ENCODE measurements at regions not wholly inside any gene's neighbourhood (a gene's known extent, or its start where the extent isn't known, plus 50 kb on each side); places are given as distances from the start of the nearest gene placed in this dataset.

DNA sequence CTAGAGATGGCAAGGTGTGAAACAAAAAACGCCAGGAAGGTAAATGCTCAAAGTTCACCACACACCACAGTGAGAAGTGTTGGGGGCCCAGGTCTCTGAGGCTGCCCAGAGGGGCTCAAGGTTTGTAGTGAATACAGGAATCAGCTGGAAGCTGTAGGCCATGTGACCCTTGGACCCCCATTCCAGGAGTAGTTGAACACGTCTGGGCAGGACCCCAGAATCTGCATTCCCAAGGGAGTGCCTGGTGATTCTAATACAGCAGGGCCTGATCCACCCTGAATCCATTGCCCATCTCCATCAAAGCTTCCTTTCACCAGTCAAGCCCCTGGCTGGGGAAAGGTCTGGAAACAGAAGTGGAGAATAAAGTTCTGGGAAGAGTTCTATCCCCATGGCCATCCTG is 70.8 kb upstream of the B3GAT1 start:
- Histone ChIP-seq H3K4me1 (ENCODE audit: insufficient read depth, low read length, poor library complexity, severe bottlenecking) (no peaks in the 10 kb centered on the region), H3K9me3 (ENCODE audit: insufficient read depth, low read depth, low read length) (peaks cover 43% of the 10 kb centered on the region; the same call in 1 of the 2 replicates), H3K9me2 (replicated peaks; ENCODE audit: low read depth, low read length) (no peaks in the 10 kb centered on the region), H3F3A (ENCODE audit: low read depth) (no peaks in the 10 kb centered on the region), H3K79me2 (ENCODE audit: insufficient read depth, low read length) (no peaks in the 10 kb centered on the region), H2AFZ (ENCODE audit: low read length) (no peak overlapping the region), H4K20me1 (ENCODE audit: insufficient read depth, low read length, poor library complexity, severe bottlenecking) (no peaks in the 10 kb centered on the region), H3K36me3 (ENCODE audit: insufficient read depth, low read length) (no peaks in the 10 kb centered on the region), H3K4me3 (ENCODE audit: low read length, poor library complexity, severe bottlenecking) (no peak overlapping the region), H3K9ac (ENCODE audit: low read depth, low read length, poor library complexity, severe bottlenecking) (no peak overlapping the region), H3K4me2 (ENCODE audit: low read depth, low read length, poor library complexity, severe bottlenecking) (no peak overlapping the region), H3K27me3 (ENCODE audit: insufficient read depth, low read length, poor library complexity, severe bottlenecking) (no peaks in the 10 kb centered on the region)
- TF ChIP-seq EZH2phosphoT487 (IDR thresholded peaks at IDR 0.05; ENCODE audit: borderline replicate concordance): no peak
- TF ChIP-seq, protein P1, sequence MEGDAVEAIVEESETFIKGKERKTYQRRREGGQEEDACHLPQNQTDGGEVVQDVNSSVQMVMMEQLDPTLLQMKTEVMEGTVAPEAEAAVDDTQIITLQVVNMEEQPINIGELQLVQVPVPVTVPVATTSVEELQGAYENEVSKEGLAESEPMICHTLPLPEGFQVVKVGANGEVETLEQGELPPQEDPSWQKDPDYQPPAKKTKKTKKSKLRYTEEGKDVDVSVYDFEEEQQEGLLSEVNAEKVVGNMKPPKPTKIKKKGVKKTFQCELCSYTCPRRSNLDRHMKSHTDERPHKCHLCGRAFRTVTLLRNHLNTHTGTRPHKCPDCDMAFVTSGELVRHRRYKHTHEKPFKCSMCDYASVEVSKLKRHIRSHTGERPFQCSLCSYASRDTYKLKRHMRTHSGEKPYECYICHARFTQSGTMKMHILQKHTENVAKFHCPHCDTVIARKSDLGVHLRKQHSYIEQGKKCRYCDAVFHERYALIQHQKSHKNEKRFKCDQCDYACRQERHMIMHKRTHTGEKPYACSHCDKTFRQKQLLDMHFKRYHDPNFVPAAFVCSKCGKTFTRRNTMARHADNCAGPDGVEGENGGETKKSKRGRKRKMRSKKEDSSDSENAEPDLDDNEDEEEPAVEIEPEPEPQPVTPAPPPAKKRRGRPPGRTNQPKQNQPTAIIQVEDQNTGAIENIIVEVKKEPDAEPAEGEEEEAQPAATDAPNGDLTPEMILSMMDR (conservative IDR thresholded peaks at IDR 0.05; ENCODE audit: low read length): no peak

DNA sequence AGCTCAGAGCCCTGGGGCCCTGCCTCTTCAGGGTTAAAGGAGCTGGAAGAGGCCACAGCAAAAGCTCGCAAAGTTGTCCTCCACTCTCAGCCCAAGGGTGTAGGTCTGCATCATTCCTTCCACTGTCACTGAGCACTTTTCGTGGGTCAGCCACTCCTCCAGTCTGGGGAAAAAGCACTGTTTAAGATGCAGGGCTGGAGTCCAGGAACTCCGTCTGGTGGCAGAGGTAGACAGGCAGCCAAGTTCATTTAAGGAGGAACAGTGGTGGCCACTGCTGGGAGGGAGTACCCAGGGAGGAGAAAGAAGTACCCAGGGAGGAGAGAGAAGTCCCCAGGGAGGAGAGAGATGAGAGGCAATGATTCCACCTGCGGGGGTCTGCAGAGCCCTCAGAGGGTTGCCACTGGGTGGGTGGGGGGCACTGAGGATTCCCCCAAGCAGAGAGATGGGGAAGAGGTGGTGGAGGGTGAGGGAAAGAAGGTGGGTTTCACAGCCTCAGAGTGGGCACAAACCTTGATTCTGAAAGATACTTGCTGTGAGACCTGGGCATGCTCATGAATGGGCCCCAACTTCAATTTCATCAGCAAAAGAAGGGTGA is 70.0 kb upstream of the B3GAT1 start:
- H3K4me2 ChIP-seq (ENCODE audit: low read depth, low read length, poor library complexity, severe bottlenecking): no peak overlapping the region
- H4K20me1 ChIP-seq (ENCODE audit: insufficient read depth, low read length, poor library complexity, severe bottlenecking): no peaks in the 10 kb centered on the region
- H3F3A ChIP-seq (ENCODE audit: low read depth): no peaks in the 10 kb centered on the region
- TF ChIP-seq, protein P1 (conservative IDR thresholded peaks at IDR 0.05; ENCODE audit: low read length): no peak
- TF ChIP-seq EZH2phosphoT487 (IDR thresholded peaks at IDR 0.05; ENCODE audit: borderline replicate concordance): no peak
- H3K9ac ChIP-seq (ENCODE audit: low read depth, low read length, poor library complexity, severe bottlenecking): no peak overlapping the region
- H3K36me3 ChIP-seq (ENCODE audit: insufficient read depth, low read length): no peaks in the 10 kb centered on the region
- no peaks in the 10 kb centered on the region for H3K4me1 ChIP-seq (ENCODE audit: insufficient read depth, low read length, poor library complexity, severe bottlenecking)
- H3K9me3 ChIP-seq (ENCODE audit: insufficient read depth, low read depth, low read length): peaks cover 46% of the 10 kb centered on the region; the same call in 1 of the 2 replicates
- no peak overlapping the region for H2AFZ ChIP-seq (ENCODE audit: low read length)
- H3K4me3 ChIP-seq (ENCODE audit: low read length, poor library complexity, severe bottlenecking): no peak overlapping the region
- no peaks in the 10 kb centered on the region for H3K9me2 ChIP-seq (replicated peaks; ENCODE audit: low read depth, low read length)
- no peaks in the 10 kb centered on the region for H3K27me3 ChIP-seq (ENCODE audit: insufficient read depth, low read length, poor library complexity, severe bottlenecking)
- H3K79me2 ChIP-seq (ENCODE audit: insufficient read depth, low read length): no peaks in the 10 kb centered on the region

- H3K27me3 ChIP-seq (ENCODE audit: insufficient read depth, low read length, poor library complexity, severe bottlenecking): no peaks in the 10 kb centered on the region
- H3K4me2 ChIP-seq (ENCODE audit: low read depth, low read length, poor library complexity, severe bottlenecking): no peak overlapping the region
- no peaks in the 10 kb centered on the region for H4K20me1 ChIP-seq (ENCODE audit: insufficient read depth, low read length, poor library complexity, severe bottlenecking)
- no peaks in the 10 kb centered on the region for H3K9me2 ChIP-seq (replicated peaks; ENCODE audit: low read depth, low read length)
- H3K36me3 ChIP-seq (ENCODE audit: insufficient read depth, low read length): no peaks in the 10 kb centered on the region
- no peak overlapping the region for H3K9ac ChIP-seq (ENCODE audit: low read depth, low read length, poor library complexity, severe bottlenecking)
- TF ChIP-seq, protein P1 (conservative IDR thresholded peaks at IDR 0.05; ENCODE audit: low read length): no peak
- no peak for TF ChIP-seq EZH2phosphoT487 (IDR thresholded peaks at IDR 0.05; ENCODE audit: borderline replicate concordance)
- no peak overlapping the region for H2AFZ ChIP-seq (ENCODE audit: low read length)
- H3K4me3 ChIP-seq (ENCODE audit: low read length, poor library complexity, severe bottlenecking): no peak overlapping the region
- H3K79me2 ChIP-seq (ENCODE audit: insufficient read depth, low read length): no peaks in the 10 kb centered on the region
- H3K9me3 ChIP-seq (ENCODE audit: insufficient read depth, low read depth, low read length): peaks cover 48% of the 10 kb centered on the region
- H3F3A ChIP-seq (ENCODE audit: low read depth): no peaks in the 10 kb centered on the region
- H3K4me1 ChIP-seq (ENCODE audit: insufficient read depth, low read length, poor library complexity, severe bottlenecking): no peaks in the 10 kb centered on the region
These were observed 69.1 kb upstream of the B3GAT1 start for GRCh38 chr11:134481135-134481534.

Data from Loucy (cell line).